Fibroblast of skin of right biceps (primary cell): ENCODE measurements at regions not wholly inside any gene's neighbourhood (a gene's known extent, or its start where the extent isn't known, plus 50 kb on each side); places are given as distances from the start of the nearest gene placed in this dataset.
A peak's percentile ranks its signal among the peaks of the same experiment; 100 is the strongest.

Experiments
- DNase-seq: peaks from one replicate; pipeline ENCODE4 v3.0.0-alpha.2; 2013

GRCh38 chr10:4730998-4731397, 95.0 kb upstream of the AKR1E2 start:
- no peak for DNase-seq

GRCh38 chr10:4725917-4726606, 99.9 kb upstream of the AKR1E2 start:
- peak; percentile 92 for DNase-seq

GRCh38 chr10:4723860-4724259, 102.1 kb upstream of the AKR1E2 start:
- DNase-seq: no peak

- DNase-seq: peak; percentile 69
These were observed 103.8 kb upstream of the AKR1E2 start for GRCh38 chr10:4721999-4722753.

GRCh38 chr10:4720463-4720862, 105.5 kb upstream of the AKR1E2 start:
- no peak for DNase-seq

GRCh38 chr10:4719671-4720070, 106.3 kb upstream of the AKR1E2 start:
- no peak for DNase-seq

- peak; percentile 51 for DNase-seq
These were observed 107.0 kb upstream of the AKR1E2 start for GRCh38 chr10:4719036-4719435.

GRCh38 chr10:4718544-4718943, 107.5 kb upstream of the AKR1E2 start:
- DNase-seq: no peak

- no peak for DNase-seq
These were observed 108.3 kb upstream of the AKR1E2 start for GRCh38 chr10:4717670-4718069.

GRCh38 chr10:4710858-4711257, 115.1 kb upstream of the AKR1E2 start:
- DNase-seq: no peak

- DNase-seq: no peak
These were observed 117.8 kb upstream of the AKR1E2 start for GRCh38 chr10:4708123-4708759.

- DNase-seq: no peak
These were observed 118.8 kb upstream of the AKR1E2 start for GRCh38 chr10:4707221-4707620.

- peak; percentile 95 for DNase-seq
These were observed 121.9 kb upstream of the AKR1E2 start for GRCh38 chr10:4704034-4704545.

GRCh38 chr10:4701016-4701415, 125.0 kb upstream of the AKR1E2 start:
- no peak for DNase-seq

GRCh38 chr10:4699950-4700730, 125.9 kb upstream of the AKR1E2 start:
- DNase-seq: no peak

- no peak for DNase-seq
These were observed 127.9 kb upstream of the AKR1E2 start for GRCh38 chr10:4698075-4698474.

GRCh38 chr10:4696186-4696585, 129.8 kb upstream of the AKR1E2 start:
- DNase-seq: no peak

- no peak for DNase-seq
These were observed 132.0 kb upstream of the AKR1E2 start for GRCh38 chr10:4693967-4694366.

GRCh38 chr10:4692206-4692605, 133.8 kb upstream of the AKR1E2 start:
- DNase-seq: no peak

- DNase-seq: peak; percentile 68
These were observed 134.2 kb upstream of the AKR1E2 start for GRCh38 chr10:4691776-4692175.

GRCh38 chr10:4691301-4691700, 134.7 kb upstream of the AKR1E2 start:
- no peak for DNase-seq

GRCh38 chr10:4688601-4689000, 137.4 kb upstream of the AKR1E2 start:
- DNase-seq: no peak

GRCh38 chr10:4688168-4688567, 137.8 kb upstream of the AKR1E2 start:
- DNase-seq: no peak
